GM12874 (cell line): ENCODE measurements at regions not wholly inside any gene's neighbourhood (a gene's known extent, or its start where the extent isn't known, plus 50 kb on each side); places are given as distances from the start of the nearest gene placed in this dataset.

ENCODE experiments used
- CTCF ChIP-seq: IDR thresholded peaks from 2 replicates; pipeline ENCODE4 v1.5.1; 2011; ENCODE audit warnings: low read depth, mild to moderate bottlenecking, control low read depth, low read length, moderate library complexity; ENCODE audit not compliant: insufficient read depth

GRCh38 chr3:137554242-137554641 is 209.9 kb upstream of the SOX14 start:
- TF ChIP-seq CTCF: no peak

- TF ChIP-seq CTCF: no peak
These were observed 195.2 kb upstream of the SOX14 start for GRCh38 chr3:137568880-137569279.

- TF ChIP-seq CTCF: no peak
These were observed 191.2 kb upstream of the SOX14 start for GRCh38 chr3:137572931-137573330.

- TF ChIP-seq CTCF: no peak
These were observed 181.6 kb upstream of the SOX14 start for GRCh38 chr3:137582484-137582883.

- no peak for TF ChIP-seq CTCF
These were observed 180.9 kb upstream of the SOX14 start for GRCh38 chr3:137583256-137583655.

GRCh38 chr3:137588871-137589270 is 175.2 kb upstream of the SOX14 start:
- TF ChIP-seq CTCF: no peak

- TF ChIP-seq CTCF: no peak
These were observed 153.4 kb upstream of the SOX14 start for GRCh38 chr3:137610723-137611122.

GRCh38 chr3:137612291-137612690 is 151.8 kb upstream of the SOX14 start:
- TF ChIP-seq CTCF: no peak
